Mucosa of descending colon (tissue), 3 donors: ENCODE measurements at regions not wholly inside any gene's neighbourhood (a gene's known extent, or its start where the extent isn't known, plus 50 kb on each side); places are given as distances from the start of the nearest gene placed in this dataset.

Experiments used
- ATAC-seq: fragments of 200-7000 bp; cut with Tn5 transposase; one replicate; pipeline ENCODE4 v1.9.1; 2020; ENCODE audit warnings: mild to moderate bottlenecking, moderate library complexity
- DNase-seq, 3 donors: peaks; one replicate each; pipeline ENCODE4 v3.0.0-alpha.2; 2020
- H3K36me3 ChIP-seq: fragments of 200-600 bp; one replicate; pipeline ENCODE4 v1.8.0; 2021; ENCODE audit warnings: low read depth, mild to moderate bottlenecking
- H3K4me1 ChIP-seq: fragments of 200-600 bp; one replicate; pipeline ENCODE4 v1.8.0; 2021; ENCODE audit warnings: low read depth, mild to moderate bottlenecking
- H3K4me3 ChIP-seq: fragments of 200-600 bp; one replicate; pipeline ENCODE4 v1.8.0; 2021; ENCODE audit warnings: mild to moderate bottlenecking
- H3K9me3 ChIP-seq: fragments of 200-600 bp; one replicate; pipeline ENCODE4 v1.8.0; 2021; ENCODE audit warnings: mild to moderate bottlenecking
- intact Hi-C, 2 donors: fragments of 100-400 bp; cut with DNase I in 1 of 2; cut with micrococcal nuclease in 1 of 2; formaldehyde crosslinking; loops; one replicate each; pipeline versions ENCODE4 v1.11.0 to v1.11.1; 2022; cut with DNase I, micrococcal nuclease
- TF ChIP-seq, protein P1 (sequence below): fragments of 200-600 bp; IDR thresholded peaks from one replicate; pipeline ENCODE4 v1.8.0; 2022; ENCODE audit warnings: antibody characterized with exemption, mild to moderate bottlenecking
- donor health status: DM: no; HTN: no; CAD: no; lungs with moderate emphysema.
- donor health status: DM: no; HTN: no; CAD: no.
- donor health status: DM: no; HTN: yes; CAD: no.

DNA sequence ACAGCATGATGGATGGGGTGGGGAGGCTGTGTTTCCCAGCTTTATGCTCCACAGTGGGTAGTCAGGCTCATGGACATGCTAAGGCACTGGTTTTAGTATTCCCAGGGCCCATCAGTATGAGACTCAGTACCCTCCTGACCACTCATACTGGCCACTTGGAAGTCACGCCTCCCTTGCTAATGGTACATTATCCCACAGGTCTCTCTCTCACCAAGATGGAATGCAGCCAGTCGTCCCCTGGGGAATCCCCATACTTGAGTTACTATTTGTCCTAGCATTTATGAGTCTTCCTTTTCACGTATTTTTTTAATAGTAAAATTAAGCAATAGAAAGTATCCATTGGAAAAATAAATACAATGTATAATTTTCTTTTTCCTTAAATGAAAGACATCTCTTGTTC is 80.6 kb upstream of the TBX20 start:
- DNase-seq (no peak), ATAC-seq (no peak)
- Histone ChIP-seq H3K9me3 (no peaks in the 10 kb centered on the region), H3K4me1 (no peaks in the 10 kb centered on the region), H3K36me3 (no peaks in the 10 kb centered on the region), H3K4me3 (no peak overlapping the region)
- intact Hi-C loops: no loop called here
- TF ChIP-seq, protein P1, sequence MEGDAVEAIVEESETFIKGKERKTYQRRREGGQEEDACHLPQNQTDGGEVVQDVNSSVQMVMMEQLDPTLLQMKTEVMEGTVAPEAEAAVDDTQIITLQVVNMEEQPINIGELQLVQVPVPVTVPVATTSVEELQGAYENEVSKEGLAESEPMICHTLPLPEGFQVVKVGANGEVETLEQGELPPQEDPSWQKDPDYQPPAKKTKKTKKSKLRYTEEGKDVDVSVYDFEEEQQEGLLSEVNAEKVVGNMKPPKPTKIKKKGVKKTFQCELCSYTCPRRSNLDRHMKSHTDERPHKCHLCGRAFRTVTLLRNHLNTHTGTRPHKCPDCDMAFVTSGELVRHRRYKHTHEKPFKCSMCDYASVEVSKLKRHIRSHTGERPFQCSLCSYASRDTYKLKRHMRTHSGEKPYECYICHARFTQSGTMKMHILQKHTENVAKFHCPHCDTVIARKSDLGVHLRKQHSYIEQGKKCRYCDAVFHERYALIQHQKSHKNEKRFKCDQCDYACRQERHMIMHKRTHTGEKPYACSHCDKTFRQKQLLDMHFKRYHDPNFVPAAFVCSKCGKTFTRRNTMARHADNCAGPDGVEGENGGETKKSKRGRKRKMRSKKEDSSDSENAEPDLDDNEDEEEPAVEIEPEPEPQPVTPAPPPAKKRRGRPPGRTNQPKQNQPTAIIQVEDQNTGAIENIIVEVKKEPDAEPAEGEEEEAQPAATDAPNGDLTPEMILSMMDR: no peak

DNA sequence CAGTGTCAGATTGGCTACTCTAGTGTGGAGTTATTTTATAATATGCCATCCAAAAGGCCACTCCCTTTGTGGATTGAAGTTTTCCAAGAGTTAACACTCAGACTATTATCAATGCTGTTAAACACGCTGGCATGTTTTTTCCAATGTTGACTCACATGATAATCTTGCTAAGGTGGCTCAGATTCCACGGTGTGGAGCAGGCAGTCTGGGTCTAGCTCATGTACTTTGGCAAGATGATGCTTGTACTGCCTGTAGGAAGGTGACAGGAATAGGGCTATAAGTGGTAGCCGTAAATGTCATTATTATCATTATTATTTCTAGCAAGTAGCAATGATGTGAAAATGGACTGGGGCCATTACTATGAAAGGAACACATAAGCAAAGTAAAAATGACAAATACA is 79.4 kb upstream of the TBX20 start:
- Histone ChIP-seq H3K9me3 (no peaks in the 10 kb centered on the region), H3K36me3 (no peaks in the 10 kb centered on the region), H3K4me1 (no peaks in the 10 kb centered on the region), H3K4me3 (no peak overlapping the region)
- TF ChIP-seq, protein P1: no peak
- ATAC-seq (no peak), DNase-seq (no peak)
- intact Hi-C loops: no loop called here

DNA sequence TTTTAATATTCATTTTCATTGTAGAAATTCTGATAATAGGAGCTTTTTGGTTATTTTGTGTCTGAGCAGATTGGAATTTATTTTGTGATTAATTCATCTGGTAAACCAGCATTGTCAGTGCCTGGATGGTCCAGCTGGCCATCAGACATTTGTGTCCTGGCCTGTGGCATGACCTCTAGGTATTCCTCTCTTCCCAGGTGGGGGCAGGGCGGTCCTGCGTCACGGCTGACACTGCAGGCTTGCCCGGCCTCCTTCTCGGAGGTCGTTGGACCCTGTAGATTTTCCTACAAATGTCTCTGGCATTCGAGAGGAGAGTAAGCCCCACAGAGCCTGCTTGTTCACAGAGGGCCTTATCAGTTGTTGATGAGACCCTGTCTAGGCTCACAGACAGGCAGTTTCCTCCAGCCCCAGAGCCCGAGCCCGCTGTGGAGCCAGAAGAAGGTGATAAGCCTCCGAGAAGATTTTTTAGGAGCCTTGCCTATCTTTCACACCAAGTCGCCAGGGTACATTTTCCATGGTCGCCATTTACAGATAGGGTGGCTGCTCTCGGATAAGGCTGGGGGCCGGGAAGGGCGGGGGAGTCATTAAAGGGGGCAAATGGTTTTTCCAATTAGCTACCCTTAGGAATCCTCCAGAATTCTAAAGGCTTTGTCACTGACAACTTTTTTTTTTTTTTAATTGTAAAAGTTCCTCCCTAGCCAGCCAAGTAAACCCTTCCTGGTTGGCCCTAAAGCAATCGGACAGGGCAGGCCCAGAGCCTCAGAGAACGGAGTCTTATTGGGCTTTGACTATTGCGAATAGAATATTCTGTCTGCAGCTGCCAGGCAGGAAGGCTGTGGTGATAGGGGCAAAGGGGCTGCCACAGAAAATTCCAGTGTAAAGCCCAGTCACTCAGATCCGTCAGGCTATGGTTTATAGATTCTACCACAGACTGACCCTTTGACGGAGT is 78.1 kb upstream of the TBX20 start:
- H3K4me3 ChIP-seq: no peak overlapping the region
- no peaks in the 10 kb centered on the region for H3K36me3 ChIP-seq
- DNase-seq (no peak), ATAC-seq (no peak)
- no peaks in the 10 kb centered on the region for H3K4me1 ChIP-seq
- H3K9me3 ChIP-seq: no peaks in the 10 kb centered on the region
- intact Hi-C loops: no loop called here
- TF ChIP-seq, protein P1: no peak

DNA sequence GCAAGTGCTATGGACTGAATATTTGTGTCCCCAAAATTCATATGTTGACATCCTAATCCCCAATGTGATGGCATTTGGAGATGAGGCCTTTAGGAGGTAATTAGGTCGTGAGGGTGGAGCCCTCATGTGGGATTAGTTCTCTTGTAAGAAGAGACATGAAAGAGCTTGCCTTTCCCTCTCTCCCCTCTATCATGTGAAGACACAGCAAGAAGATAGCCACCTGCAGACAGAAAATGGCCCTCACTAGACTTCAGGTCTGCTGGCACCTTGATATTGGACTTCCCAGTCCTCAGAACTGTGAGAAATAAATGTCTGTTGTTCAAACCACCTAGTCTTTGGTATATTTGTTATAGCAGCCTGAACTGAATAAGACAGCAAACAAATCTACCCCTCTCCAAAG is 75.1 kb upstream of the TBX20 start:
- DNase-seq (no peak), ATAC-seq (no peak)
- Histone ChIP-seq H3K4me1 (no peaks in the 10 kb centered on the region), H3K9me3 (no peaks in the 10 kb centered on the region), H3K36me3 (no peaks in the 10 kb centered on the region), H3K4me3 (no peak overlapping the region)
- TF ChIP-seq, protein P1: no peak
- intact Hi-C loops: no loop called here

DNA sequence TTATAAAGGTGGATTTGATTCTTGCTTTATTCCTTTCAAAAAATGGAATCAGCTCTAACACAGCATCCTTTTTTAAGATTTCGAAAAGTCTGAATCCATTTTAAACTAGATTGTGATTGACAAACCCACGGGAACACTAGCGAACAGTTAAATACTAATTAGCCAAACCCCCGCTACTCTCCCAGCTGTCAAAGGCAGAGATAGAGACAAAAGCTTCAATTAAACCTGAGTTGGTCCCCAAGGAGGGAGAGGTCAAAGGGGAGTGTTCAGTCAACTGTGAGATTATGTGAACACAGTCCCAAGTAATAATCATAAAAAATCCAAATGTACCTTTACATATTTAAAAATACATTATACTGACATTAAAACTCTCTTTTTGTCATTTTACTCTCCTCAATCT is 65.7 kb upstream of the TBX20 start:
- TF ChIP-seq, protein P1: no peak
- no peak for DNase-seq
- intact Hi-C loops: no loop called here
- Histone ChIP-seq H3K4me3 (no peak overlapping the region), H3K4me1 (no peaks in the 10 kb centered on the region), H3K36me3 (no peaks in the 10 kb centered on the region), H3K9me3 (no peaks in the 10 kb centered on the region)
- ATAC-seq: no peak
